Esophagus squamous epithelium (tissue), 4 donors: ENCODE measurements at regions not wholly inside any gene's neighbourhood (a gene's known extent, or its start where the extent isn't known, plus 50 kb on each side); places are given as distances from the start of the nearest gene placed in this dataset.

Source experiments
- POLR2A ChIP-seq, 4 donors: fragments of 450-650 bp; IDR thresholded peaks; one replicate each; pipeline ENCODE4 v1.6.1; 2017; ENCODE audit warnings: antibody characterized with exemption in 4 of 4, mild to moderate bottlenecking in 4 of 4, moderate library complexity in 3 of 4
- TF ChIP-seq, protein P1 (sequence below), 6 experiments: fragments of 450-650 bp in 4 of 6; fragments of 200-600 bp in 2 of 6; sonication (generic) in 2 of 6; IDR thresholded peaks; one replicate each; pipeline ENCODE4 v1.5.1; 2016 to 2019; ENCODE audit warnings: antibody characterized with exemption in 6 of 6, mild to moderate bottlenecking in 4 of 6, moderate library complexity in 4 of 6

GRCh38 chr4:96602661-96603060, 762.8 kb downstream of the PDHA2 start:
- TF ChIP-seq, protein P1, sequence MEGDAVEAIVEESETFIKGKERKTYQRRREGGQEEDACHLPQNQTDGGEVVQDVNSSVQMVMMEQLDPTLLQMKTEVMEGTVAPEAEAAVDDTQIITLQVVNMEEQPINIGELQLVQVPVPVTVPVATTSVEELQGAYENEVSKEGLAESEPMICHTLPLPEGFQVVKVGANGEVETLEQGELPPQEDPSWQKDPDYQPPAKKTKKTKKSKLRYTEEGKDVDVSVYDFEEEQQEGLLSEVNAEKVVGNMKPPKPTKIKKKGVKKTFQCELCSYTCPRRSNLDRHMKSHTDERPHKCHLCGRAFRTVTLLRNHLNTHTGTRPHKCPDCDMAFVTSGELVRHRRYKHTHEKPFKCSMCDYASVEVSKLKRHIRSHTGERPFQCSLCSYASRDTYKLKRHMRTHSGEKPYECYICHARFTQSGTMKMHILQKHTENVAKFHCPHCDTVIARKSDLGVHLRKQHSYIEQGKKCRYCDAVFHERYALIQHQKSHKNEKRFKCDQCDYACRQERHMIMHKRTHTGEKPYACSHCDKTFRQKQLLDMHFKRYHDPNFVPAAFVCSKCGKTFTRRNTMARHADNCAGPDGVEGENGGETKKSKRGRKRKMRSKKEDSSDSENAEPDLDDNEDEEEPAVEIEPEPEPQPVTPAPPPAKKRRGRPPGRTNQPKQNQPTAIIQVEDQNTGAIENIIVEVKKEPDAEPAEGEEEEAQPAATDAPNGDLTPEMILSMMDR (IDR thresholded peaks at IDR 0.05), result no peak
- no peak for TF ChIP-seq POLR2A (IDR thresholded peaks at IDR 0.05)
